NCI-H2081 treated with DMSO at 0.1 percent for 48 hours (cell line): ENCODE measurements at regions not wholly inside any gene's neighbourhood (a gene's known extent, or its start where the extent isn't known, plus 50 kb on each side); places are given as distances from the start of the nearest gene placed in this dataset.

Source experiments
- DNase-seq: peaks from one replicate; lab custom pipeline; 2025; lab: John Stamatoyannopoulos, UW

DNA sequence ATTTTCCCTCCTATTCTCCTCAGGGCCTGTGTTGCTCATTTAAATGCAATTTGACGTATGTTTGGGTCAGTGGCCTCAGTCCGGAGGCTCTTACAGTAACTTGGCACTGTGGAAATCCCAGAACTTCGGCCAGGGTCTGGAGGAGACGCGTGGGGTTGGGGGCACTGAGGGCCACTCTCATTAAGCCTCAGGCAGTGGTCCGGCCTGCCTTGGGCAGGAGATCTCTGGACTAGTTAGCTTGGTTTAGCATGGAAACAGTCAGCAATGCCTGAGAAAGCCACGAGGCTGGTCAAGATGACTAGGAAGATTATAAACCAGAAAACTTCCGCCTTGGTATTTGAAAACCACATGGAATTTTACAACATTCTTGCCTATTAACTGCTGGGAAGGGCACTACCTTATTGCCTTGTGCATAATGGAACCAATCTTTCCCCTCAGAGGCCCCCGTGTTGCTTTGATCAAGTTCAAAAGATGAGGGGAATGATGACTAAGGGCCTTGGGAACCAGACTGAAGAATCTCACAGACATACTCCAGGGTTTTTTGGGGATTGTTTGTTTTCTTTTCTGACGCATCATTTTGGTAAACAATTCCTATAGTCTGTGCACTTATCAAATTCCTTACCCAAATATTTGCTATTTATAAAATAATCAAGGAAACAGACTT is 206.0 kb upstream of the PREP start:
- no peak for DNase-seq

DNA sequence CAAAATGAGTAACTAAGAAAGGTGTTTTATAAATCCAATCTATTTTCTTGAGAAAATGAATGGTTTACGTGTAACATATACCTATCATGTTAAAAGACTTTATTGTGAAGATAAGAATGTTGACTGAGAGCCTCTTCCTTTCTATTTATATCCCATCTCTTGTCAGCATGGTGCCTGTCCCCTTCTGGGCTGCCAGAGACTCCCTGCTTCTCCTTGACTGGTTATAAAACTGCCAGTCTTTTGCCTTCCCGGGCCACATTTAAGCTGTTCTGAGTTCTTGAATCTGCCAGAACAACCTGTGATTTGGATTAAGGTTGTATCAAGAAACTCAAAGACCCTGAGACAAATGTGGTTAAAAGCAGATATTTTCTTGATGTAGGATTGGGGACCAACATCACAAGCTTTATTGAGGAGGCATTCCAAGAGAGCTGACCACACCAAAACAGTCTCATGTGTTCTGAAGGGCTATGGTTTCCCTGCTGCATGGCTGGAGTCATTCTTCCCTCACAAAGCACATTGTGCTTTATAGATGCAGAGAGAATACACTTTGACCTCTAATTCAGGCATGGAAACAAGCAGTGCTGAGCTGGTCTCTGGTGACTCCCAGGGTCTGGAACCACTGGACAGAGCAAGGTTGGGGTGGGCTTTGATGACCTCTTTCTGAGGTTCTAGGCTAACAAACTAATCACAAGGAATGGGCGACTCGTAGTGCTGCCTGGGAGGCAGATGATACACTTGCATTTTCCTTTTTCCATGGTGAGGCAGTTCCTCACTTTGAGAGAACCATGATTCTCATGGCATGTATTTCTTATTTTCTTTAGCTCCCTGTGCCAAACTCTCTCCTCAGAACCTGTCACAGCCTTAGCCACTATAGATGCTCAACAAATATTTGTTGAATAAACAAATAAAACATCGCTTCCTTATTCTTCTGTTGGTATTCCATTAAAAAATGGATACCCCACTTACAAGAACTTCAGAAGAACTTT is 205.0 kb upstream of the PREP start:
- no peak for DNase-seq

DNA sequence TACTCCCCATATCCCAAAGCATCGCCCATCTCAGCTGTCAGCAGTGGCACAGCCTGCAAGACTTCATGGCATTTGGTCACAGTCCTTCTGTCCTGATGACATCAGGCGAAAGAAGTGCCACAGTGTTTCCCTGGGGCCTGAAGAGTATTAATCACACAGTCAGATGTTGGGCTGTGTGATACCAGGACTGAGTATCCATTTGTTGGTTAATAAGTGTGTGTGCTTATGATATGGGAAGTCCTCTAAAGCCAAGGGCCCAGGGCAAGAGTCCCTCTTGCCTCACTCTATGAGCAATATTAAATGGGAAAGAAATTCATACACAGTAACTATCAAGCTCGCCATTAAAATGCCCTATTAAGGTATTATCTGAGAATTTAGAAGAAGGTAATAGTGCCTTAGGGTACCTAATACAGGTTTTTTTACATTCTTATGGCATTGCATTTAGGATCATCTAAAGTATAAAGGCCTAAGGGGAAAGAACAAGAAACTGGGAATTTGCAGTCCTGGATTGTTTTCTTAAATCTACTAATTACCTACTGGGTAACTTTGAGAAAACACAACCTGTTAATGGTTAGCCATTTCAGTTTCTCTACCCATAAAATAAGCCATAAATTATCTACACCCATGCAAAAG is 204.1 kb upstream of the PREP start:
- no peak for DNase-seq

DNA sequence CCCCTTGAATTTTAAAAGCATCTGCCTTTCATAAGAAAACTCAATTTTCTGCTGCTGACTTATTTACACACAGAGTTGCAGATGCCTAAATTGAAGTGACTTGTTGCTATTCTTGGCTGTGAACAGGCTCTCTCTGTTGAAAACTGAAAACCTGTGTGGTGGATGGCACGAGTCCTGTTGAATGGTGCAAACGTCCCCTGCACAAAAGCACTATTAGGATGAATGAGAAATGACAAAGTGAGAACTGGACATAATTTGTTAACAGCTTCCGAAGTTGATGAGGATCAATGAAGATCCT is 201.7 kb upstream of the PREP start:
- no peak for DNase-seq

DNA sequence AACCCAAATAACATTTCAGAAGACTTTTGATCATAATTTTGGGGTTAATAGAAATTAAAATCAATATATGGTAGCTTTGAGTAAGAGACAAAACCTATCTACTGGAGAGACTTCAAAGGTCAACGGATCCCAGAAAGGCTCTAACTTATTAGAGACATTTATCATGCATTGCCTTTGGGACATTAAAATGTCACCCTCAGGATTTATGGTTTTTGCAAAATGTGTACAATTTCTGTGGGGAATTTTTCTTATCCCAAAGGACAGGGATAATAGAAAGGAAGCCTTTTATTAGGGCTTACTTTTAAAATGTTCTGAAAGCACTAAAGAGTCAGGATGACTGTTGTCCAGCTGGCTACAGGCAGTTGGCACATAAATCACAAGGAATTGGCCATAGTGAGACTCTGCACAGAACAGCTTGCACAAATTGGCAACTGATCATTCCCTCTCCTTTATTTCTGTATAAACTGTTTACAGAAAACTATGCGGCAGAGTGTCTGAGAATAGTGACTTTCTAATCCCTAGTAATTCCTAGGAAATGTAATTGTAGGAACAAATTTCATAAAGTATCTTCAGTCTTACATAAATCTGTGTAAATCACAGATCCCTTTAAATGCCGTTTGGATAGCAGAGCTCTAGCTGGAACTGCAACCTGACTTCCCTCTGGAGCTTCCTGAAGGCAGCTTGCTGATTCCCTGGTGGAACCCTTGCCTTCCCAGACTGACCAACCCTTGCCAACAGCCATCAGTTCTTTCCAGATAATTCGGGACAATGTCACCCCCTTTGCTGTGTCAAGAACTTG is 201.1 kb upstream of the PREP start:
- no peak for DNase-seq

DNA sequence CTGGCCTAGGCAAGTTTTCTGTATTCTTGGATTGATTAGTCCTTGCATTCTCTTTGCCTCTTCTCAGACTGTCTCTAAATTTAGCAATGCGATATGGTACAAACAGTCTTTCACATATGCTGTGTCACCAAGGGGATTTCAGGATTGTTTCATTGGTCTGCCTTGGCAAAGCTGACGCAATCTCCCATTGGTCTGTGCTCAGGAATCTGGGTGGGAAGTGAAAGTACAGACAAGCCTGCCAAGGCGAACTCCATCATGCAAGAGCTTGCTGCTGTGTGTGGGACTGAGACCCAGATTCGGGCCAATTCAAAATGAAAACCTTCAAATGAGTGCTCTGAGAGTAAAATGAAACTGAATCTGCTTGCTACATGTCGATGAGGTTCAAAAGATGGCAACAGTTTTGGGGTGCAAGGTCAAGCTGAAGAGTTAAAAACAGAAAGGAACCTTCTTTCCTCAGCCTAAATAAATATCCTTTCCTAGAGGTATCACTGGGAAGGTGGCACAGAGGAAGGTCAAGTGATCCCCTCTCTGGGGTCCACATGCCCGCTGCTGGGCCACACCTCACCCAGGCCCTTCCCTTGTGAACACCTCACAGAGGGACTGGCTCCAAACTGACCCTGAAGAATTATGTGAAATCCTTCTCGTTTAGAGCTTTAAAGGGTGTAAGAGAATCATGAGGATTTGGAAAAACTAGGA is 198.8 kb upstream of the PREP start:
- no peak for DNase-seq

DNA sequence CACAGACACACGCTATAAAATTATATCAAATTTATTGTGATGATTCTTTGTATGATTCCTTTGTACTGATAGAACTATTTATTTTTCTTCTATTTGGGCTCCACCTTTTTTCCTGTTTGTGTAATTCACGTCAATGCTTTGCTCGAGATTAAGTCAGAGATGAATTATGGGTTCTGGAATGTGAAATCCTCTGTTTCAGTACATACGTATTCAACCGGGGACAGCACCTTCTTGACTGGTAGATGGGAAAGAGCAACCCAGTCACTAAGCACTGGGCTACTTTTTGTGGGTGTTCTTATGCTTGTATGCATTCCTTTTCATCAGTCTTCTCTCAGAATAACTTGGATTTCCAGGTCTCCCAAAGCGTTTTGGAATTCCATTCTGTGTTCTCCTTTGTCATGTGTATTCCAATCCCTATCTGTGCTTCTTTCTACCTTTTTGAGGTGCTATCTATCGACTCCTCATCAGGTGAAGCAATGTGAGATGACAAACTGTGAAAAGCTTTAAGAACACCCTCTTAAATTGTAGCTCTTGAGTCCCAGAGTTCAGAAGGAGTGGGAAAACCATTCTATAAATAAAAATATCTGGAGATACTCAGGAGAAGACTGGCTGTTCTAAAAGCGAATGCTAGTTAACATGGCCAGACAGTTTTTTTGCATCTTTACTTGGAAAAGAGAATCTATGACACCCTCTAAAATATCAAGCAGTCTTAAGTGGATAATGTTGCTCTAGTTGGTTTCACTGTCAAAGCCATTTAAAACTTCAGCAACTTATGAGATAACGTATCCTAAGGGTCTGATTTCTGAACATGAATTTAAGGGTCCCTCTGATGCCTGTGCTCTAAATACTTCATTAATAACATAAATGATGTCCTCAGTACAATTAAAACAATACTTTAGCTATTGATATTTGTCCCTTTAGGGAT is 197.7 kb upstream of the PREP start:
- DNase-seq, result no peak

DNA sequence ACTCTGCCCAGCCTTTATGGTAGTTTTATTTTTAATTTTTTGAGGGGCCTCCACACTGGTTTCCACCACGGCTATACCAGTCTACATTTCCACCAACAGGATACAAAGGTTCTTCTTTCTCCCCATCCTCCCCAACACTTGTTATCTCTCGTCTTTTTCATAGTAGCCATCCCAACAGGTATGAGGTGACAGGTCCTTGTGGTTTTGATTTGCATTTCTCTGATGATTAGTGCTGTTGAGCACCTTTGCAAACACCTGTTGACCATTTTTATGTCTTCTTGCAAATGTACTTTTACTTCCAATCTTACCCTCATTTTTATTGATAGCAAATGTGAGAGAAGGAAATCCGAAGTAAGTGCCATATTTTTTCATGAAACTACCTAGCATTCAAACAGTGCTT is 195.4 kb upstream of the PREP start:
- DNase-seq, result no peak

DNA sequence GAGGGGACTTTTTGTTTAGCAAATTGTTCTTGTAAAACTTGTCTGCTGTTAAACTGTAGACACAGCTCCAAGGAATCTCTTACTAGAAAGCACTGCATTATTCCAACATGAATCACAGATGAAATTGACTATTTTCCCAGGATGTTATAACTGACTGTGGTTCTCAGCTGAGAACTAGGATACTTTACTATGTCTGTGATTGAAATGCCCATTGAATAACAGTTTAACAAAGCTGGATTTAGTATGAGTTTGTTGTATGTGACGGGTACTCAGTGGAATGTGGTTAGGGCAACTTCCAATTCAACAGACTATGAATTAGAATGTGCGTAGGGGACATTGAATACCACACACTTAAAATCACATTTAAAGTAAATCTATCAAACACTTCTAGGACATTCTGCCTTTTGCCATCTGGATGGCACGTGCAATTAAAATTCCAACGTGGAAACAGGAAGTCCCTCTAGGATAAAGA is 193.4 kb upstream of the PREP start:
- DNase-seq, result no peak

DNA sequence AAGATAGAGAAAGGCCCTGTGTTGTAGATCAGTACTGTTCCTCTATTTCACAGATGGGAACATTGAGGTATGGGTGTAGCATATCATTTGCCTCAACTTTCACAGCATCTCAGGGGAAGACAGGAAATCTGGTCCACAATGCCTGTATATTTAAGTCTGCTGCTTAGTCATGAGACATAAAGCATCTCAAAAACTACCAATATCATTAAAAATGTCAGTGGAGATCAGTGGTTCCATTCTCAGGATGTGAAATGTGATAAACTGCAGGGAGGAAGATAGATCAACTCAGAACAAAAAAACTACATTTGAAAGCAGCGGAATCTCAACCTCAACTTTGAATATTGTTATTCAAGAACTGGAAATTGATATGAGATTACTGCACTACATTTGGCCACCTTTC is 192.9 kb upstream of the PREP start:
- no peak for DNase-seq

DNA sequence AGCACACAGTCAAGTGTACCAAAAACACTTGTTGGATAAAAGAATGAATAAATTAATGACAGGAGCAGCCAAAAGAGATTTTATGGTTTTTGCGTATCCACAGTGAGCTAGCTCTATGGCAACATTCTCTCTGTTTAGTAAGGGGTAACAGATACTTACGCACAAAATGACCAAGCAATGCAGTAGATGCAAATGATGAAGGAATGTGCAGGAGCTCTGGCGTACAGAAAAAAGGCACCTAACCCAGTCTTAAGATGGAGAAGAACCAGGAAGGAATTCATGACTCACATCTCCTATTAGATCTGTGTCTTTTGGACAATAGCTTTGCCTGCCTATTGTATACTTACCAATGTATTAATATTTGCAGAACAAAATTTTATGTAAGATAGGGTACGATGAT is 191.9 kb upstream of the PREP start:
- DNase-seq, result no peak

DNA sequence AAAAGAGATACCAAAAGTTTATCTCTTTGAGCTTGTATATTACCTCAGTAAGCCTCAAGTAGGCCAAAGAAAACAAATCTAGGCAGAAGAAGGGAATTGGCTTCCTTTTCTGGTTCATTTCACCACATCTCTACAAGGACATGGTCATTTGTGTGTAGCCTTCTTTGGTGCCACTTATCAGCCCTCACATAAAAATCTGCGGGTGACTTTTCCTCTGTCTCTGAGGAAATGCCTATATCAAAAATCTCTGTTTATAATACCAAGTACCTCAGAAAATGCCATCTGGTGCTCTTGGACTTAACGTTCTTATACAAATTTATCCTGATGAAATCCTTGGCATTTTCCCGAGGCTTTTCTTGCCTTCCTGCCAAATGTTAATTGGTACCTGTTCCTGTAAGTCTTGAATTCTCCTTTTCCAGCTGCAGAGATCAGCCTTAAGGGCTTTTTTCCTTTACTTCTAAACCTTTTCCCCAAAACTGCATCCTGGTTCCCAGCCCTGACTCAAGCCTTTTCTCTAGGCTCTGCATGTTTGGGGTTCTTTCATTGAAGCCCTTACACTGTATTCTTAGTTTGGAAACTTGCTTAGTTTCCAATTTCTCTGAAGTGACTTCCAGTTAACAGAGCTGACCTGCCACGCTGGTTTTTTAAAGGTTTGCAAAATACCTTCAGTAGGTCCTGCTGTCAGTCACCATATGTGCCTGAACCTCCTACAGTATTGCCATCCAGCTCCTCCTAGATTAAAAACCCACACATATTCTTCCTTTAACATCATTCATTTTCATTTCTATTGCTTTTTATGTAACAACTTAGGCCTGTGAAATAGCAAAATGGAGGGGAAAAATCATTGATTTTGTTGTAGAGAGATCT is 191.2 kb upstream of the PREP start:
- no peak for DNase-seq

DNA sequence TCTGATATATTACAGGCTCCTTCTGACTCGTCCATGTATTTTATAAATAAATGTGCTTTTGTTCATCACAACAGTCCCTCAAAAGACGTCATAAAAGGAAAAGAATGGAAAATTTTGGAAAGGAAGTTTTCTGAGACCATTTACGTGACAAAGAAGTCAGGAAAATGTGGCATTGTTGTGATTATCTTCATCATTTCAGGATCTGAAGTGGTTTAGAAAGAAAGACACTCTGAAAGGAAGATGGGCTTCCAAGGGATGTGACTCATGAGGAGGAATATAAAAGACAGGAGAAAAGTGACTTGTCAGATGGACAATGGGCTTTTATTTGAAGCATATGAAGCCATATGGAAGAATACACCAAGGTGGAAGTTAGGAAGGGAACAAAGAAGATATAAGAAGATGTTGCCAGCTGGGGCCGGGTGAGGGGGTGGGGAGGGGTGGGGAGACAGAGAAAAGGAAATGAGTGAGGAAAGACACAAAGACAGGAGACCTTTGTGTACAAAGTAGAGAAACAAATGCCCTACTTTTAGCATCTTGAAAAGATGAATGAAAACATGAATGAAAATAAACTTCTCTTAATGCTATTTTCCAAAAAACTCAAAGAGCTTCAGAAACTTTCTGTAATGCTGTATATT is 190.3 kb upstream of the PREP start:
- no peak for DNase-seq

DNA sequence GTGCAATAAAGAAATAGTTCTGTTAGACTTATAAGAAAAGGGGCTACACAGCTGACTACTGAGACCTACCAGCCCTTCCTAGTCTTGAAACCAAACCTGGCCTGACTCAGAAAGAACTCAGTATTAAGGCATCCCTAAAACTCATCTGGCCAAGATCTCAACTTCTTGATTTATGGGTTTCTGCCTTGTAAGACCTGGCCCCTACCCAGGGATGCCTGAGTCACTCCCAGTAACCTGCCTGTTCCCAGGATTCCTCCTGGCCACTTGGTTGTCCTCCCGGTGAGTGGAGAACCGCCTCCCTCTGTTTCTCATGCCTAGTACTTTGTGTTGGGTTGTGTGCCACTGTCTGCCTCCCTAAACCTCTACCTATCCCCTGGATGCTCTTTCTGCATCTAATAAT is 189.4 kb upstream of the PREP start:
- DNase-seq, result no peak

DNA sequence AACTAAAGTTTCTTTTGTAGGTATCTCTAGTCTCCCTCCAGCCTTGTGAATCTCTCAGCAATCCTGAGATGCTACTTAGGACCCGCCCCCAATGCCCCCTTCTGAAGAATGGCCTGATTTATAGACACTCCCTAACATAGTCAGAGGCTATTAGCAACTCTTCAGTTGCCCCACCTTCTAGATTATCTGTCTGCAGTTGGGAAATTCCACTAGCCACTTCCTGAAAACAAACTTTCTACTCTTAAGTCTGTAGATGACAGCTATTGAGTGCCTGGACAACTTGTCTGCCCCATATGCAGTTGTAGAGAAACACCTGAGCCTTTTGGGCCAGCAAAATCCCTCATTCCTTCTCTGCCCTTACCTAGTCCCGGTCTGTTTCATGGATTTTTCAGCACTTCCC is 188.2 kb upstream of the PREP start:
- DNase-seq, result no peak

DNA sequence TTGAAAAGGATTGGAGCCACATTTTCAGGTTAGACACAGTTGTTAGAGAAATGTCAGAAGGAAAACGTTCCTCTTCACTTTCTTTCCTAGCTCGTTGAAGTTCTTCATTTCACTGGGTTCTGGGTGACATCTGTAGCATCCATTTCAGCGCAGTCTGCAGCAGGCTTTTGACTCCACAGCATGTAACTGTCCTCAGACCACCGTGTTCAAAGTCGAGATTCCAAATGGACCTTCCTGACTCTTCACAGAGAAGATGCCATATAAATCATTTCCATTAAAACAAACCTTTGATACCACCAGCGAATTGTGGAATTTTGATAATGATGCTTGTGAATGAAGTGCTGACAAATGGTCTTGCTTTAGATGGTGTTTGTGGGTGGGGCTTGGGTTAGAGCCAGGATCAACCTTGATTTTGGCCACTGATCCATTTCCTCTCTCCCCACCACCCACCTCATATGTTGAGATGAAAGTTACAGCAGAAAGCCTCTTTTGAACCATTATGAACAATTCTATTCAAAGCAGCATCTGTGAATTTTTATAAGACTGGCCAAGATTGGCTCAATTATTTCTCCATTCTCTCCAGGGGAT is 185.3 kb upstream of the PREP start:
- no peak for DNase-seq

DNA sequence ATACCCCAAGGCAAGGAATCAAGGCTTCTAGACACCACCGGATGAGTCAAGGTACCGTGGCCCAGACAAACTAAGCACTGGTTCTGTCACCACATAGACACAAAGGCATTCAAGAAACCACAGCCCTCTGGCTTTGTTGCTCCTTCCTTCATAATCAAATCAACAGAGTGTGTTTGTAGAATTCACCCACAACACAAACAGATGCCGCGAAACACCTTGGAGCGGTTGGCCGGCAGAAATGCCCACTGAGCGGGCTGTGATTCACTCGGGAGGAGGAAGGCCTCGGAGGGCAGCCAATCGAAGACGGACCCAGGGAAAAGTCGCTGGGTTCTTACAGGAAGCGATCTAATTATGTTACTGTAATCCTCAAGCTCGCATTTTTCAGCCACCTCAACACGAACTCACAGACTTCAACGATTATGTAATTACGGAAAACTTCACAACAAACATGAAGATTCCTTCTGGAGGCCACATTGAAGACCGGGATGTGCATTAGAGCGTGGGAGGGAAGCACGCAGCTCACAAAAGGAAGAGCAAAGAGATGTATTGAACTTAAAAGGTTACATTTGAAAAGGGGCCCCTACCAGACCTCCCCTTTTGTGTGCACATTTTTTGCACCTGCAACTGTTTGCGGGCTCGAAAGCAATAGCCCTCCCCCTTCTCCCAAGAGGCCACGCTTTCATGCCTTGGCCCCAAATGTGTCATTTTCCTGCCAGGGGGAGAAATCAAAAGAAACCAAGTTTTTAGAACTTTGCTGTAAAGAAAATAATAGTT is 184.7 kb upstream of the PREP start:
- DNase-seq, result no peak

DNA sequence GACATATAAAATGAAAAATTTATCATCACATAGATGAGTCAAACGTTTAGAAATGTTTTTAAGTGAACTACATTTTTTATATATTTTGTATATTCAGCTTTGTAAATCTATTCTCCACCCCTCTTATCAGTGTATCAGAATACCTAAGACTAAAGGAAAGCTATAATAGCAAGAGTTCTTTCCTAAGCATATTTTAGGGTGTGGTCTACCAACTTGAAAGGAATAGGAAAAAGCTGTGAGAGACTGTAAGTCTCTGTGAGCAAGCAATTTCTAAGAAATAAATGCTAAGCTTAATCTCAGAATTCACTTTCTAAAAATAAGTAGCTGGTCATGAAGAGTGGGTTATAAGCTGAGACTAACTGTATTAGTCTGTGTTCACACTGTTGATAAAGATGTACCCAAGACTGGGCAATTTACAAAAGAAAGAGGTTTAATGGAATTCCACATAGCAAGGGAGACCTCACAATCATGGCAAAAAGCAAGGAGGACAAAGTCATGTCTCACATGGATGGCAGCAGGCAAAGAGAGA is 175.4 kb upstream of the PREP start:
- no peak for DNase-seq
